SJCRH30 (cell line): ENCODE measurements at regions not wholly inside any gene's neighbourhood (a gene's known extent, or its start where the extent isn't known, plus 50 kb on each side); places are given as distances from the start of the nearest gene placed in this dataset.
"Not testable (repeated sequence)": the region's sequence is repeated elsewhere in the genome, so short reads cannot be mapped to it uniquely, and the experiment has no call there.

ENCODE experiments used
- DNase-seq, 2 experiments: peaks; one replicate each; pipeline ENCODE4 v3.0.0-alpha.2; 2015 to 2020
- H3K27ac ChIP-seq: fragments of 250-450 bp; sonication (Bioruptor Pico); 2 replicates; pipeline ENCODE4 v1.5.1; 2020; ENCODE audit warnings: mild to moderate bottlenecking, moderate library complexity
- H3K27me3 ChIP-seq: fragments of 250-450 bp; sonication (Bioruptor Pico); 2 replicates; pipeline ENCODE4 v1.5.1; 2020; ENCODE audit warnings: mild to moderate bottlenecking, moderate library complexity
- H3K36me3 ChIP-seq: fragments of 250-450 bp; sonication (Bioruptor Pico); 2 replicates; pipeline ENCODE4 v1.5.1; 2020; ENCODE audit warnings: mild to moderate bottlenecking, moderate library complexity
- H3K4me1 ChIP-seq: fragments of 250-450 bp; sonication (Bioruptor Pico); 2 replicates; pipeline ENCODE4 v1.5.1; 2020; ENCODE audit warnings: mild to moderate bottlenecking, moderate library complexity
- H3K4me3 ChIP-seq: fragments of 250-450 bp; sonication (Bioruptor Pico); 2 replicates; pipeline ENCODE4 v1.5.1; 2020; ENCODE audit warnings: mild to moderate bottlenecking, moderate library complexity
- H3K9me3 ChIP-seq: fragments of 250-450 bp; sonication (Bioruptor Pico); replicated peaks from 2 replicates; pipeline ENCODE4 v1.5.1; 2020; ENCODE audit warnings: mild to moderate bottlenecking, moderate library complexity

- peaks cover 20% of the 10 kb centered on the region for H3K9me3 ChIP-seq
- H3K27me3 ChIP-seq, DNase-seq: not testable (repeated sequence)
Measured at GRCh38 chr2:85969367-85969766, 80.6 kb upstream of the ST3GAL5 start.

GRCh38 chr2:85965770-85966169 is 77.0 kb upstream of the ST3GAL5 start:
- H3K4me3 ChIP-seq: not testable (repeated sequence)

More at GRCh38 chr2:85969367-85969766, 80.6 kb upstream of the ST3GAL5 start:
- not testable (repeated sequence) for H3K27ac ChIP-seq, H3K4me1 ChIP-seq, H3K4me3 ChIP-seq, H3K36me3 ChIP-seq

GRCh38 chr2:85963747-85964418 is 75.1 kb upstream of the ST3GAL5 start:
- H3K27me3 ChIP-seq, H3K27ac ChIP-seq, H3K4me3 ChIP-seq, H3K4me1 ChIP-seq, H3K36me3 ChIP-seq, DNase-seq: not testable (repeated sequence)
- H3K9me3 ChIP-seq: peaks cover 29% of the 10 kb centered on the region

More at GRCh38 chr2:85965770-85966169, 77.0 kb upstream of the ST3GAL5 start:
- H3K4me1 ChIP-seq, DNase-seq, H3K36me3 ChIP-seq, H3K27me3 ChIP-seq, H3K27ac ChIP-seq: not testable (repeated sequence)
- peaks cover 32% of the 10 kb centered on the region for H3K9me3 ChIP-seq

GRCh38 chr2:85963068-85963467 is 74.3 kb upstream of the ST3GAL5 start:
- no peak for DNase-seq
- Histone ChIP-seq H3K4me1 (no peaks in the 10 kb centered on the region), H3K4me3 (no peak overlapping the region), H3K9me3 (peaks cover 29% of the 10 kb centered on the region), H3K27me3 (no peaks in the 10 kb centered on the region), H3K27ac (no peak overlapping the region), H3K36me3 (no peaks in the 10 kb centered on the region)

- Histone ChIP-seq H3K4me1 (peaks cover 12% of the 10 kb centered on the region), H3K36me3 (no peaks in the 10 kb centered on the region), H3K4me3 (no peak overlapping the region), H3K9me3 (peaks cover 28% of the 10 kb centered on the region), H3K27ac (no peak overlapping the region), H3K27me3 (no peaks in the 10 kb centered on the region)
- peak; percentile 29 to 53 for DNase-seq
Measured at GRCh38 chr2:85961754-85962153, 73.0 kb upstream of the ST3GAL5 start.

- DNase-seq: no peak
- no peaks in the 10 kb centered on the region for H3K27me3 ChIP-seq
- H3K4me3 ChIP-seq: no peak overlapping the region
- H3K4me1 ChIP-seq: peaks cover 18% of the 10 kb centered on the region
- H3K27ac ChIP-seq: no peak overlapping the region
- H3K9me3 ChIP-seq: peaks cover 23% of the 10 kb centered on the region
- no peaks in the 10 kb centered on the region for H3K36me3 ChIP-seq
Measured at GRCh38 chr2:85961053-85961452, 72.3 kb upstream of the ST3GAL5 start.

- Histone ChIP-seq H3K4me3 (no peak overlapping the region), H3K27ac (no peak overlapping the region), H3K27me3 (no peaks in the 10 kb centered on the region), H3K9me3 (peaks cover 21% of the 10 kb centered on the region), H3K36me3 (no peaks in the 10 kb centered on the region), H3K4me1 (peaks cover 30% of the 10 kb centered on the region)
- no peak for DNase-seq
Measured at GRCh38 chr2:85959826-85960225, 71.0 kb upstream of the ST3GAL5 start.

- DNase-seq: no peak
- Histone ChIP-seq H3K36me3 (no peaks in the 10 kb centered on the region), H3K9me3 (peaks cover 15% of the 10 kb centered on the region), H3K27me3 (no peaks in the 10 kb centered on the region), H3K4me1 (peaks cover 31% of the 10 kb centered on the region), H3K4me3 (no peak overlapping the region), H3K27ac (no peak overlapping the region)
Measured at GRCh38 chr2:85959185-85959584, 70.4 kb upstream of the ST3GAL5 start.

- Histone ChIP-seq H3K27me3 (no peaks in the 10 kb centered on the region), H3K4me1 (peaks cover 31% of the 10 kb centered on the region), H3K4me3 (no peak overlapping the region), H3K36me3 (no peaks in the 10 kb centered on the region), H3K27ac (no peak overlapping the region), H3K9me3 (peaks cover 13% of the 10 kb centered on the region; the same call in 1 of the 2 replicates)
- DNase-seq: no peak
Measured at GRCh38 chr2:85958731-85959130, 69.9 kb upstream of the ST3GAL5 start.

- Histone ChIP-seq H3K27ac (peak overlapping the region; percentile 96), H3K36me3 (no peaks in the 10 kb centered on the region), H3K9me3 (0 out of 2 replicates have a peak, but pooled peaks cover 2% of the 10 kb centered on the region), H3K27me3 (no peaks in the 10 kb centered on the region), H3K4me1 (peaks cover 39% of the 10 kb centered on the region), H3K4me3 (no peak overlapping the region)
- DNase-seq: no peak
Measured at GRCh38 chr2:85957256-85957655, 68.5 kb upstream of the ST3GAL5 start.

GRCh38 chr2:85956646-85957039 is 67.9 kb upstream of the ST3GAL5 start:
- H3K4me3 ChIP-seq: no peak overlapping the region
- H3K27ac ChIP-seq: peak overlapping the region; percentile 96
- no peaks in the 10 kb centered on the region for H3K9me3 ChIP-seq
- peaks cover 39% of the 10 kb centered on the region for H3K4me1 ChIP-seq
- DNase-seq: peak; percentile 70 to 91
- no peaks in the 10 kb centered on the region for H3K27me3 ChIP-seq
- H3K36me3 ChIP-seq: no peaks in the 10 kb centered on the region

- Histone ChIP-seq H3K4me1 (peaks cover 39% of the 10 kb centered on the region), H3K9me3 (no peaks in the 10 kb centered on the region), H3K27ac (peak overlapping the region; percentile 96), H3K4me3 (no peak overlapping the region), H3K36me3 (no peaks in the 10 kb centered on the region), H3K27me3 (no peaks in the 10 kb centered on the region)
- DNase-seq: no peak
Measured at GRCh38 chr2:85954590-85955458, 66.0 kb upstream of the ST3GAL5 start.

- Histone ChIP-seq H3K27ac (no peak overlapping the region), H3K4me3 (no peak overlapping the region), H3K36me3 (no peaks in the 10 kb centered on the region), H3K27me3 (no peaks in the 10 kb centered on the region), H3K9me3 (no peaks in the 10 kb centered on the region), H3K4me1 (peaks cover 39% of the 10 kb centered on the region)
- no peak for DNase-seq
Measured at GRCh38 chr2:85954192-85954589, 65.4 kb upstream of the ST3GAL5 start.

- H3K4me1 ChIP-seq: peaks cover 39% of the 10 kb centered on the region
- H3K27me3 ChIP-seq: no peaks in the 10 kb centered on the region
- no peak overlapping the region for H3K4me3 ChIP-seq
- peaks cover 2% of the 10 kb centered on the region for H3K9me3 ChIP-seq
- peak in 1 of 2 experiments; percentile 46 for DNase-seq
- H3K27ac ChIP-seq: no peak overlapping the region
- H3K36me3 ChIP-seq: no peaks in the 10 kb centered on the region
Measured at GRCh38 chr2:85953476-85953875, 64.7 kb upstream of the ST3GAL5 start.

GRCh38 chr2:85952196-85952734 is 63.5 kb upstream of the ST3GAL5 start:
- Histone ChIP-seq H3K36me3 (no peaks in the 10 kb centered on the region), H3K27me3 (no peaks in the 10 kb centered on the region), H3K4me3 (no peak overlapping the region), H3K4me1 (peaks cover 32% of the 10 kb centered on the region), H3K27ac (no peak overlapping the region), H3K9me3 (peaks cover 15% of the 10 kb centered on the region)
- no peak for DNase-seq
